CD4-positive, alpha-beta T cell treated with Interleukin-10 for 1 hour (primary cell): ENCODE measurements at regions not wholly inside any gene's neighbourhood (a gene's known extent, or its start where the extent isn't known, plus 50 kb on each side); places are given as distances from the start of the nearest gene placed in this dataset.

Experiments used
- DNase-seq: peaks from one replicate; pipeline ENCODE4 v3.0.0-alpha.2; 2020

GRCh38 chr12:107454109-107454830, 231.3 kb upstream of the PWP1 start:
- DNase-seq: no peak

- DNase-seq: no peak
Observed at GRCh38 chr12:107457362-107457935, 228.2 kb upstream of the PWP1 start.

- no peak for DNase-seq
Observed at GRCh38 chr12:107458163-107458562, 227.4 kb upstream of the PWP1 start.

- no peak for DNase-seq
Observed at GRCh38 chr12:107458990-107459389, 226.6 kb upstream of the PWP1 start.

DNA sequence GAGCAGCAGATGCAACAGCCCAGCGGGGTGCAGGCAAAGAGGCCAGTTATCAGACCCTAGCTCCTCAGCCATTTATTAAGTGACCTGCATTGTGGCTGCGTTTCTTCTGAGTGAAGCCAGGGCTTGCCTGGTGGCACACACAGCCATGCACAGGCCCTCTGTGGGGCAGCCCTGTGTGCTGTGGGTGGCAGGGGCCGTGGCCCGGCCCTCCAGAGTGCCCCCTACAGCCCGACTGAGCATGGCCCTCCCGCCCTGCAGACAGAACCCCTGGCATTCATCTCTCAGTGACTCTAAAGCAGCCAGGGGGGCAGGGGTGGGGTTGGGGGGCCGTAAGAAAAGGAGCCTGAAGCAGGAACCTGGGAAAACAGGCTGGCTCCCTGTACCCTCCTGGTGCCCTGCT, 226.0 kb upstream of the PWP1 start:
- DNase-seq: no peak

- no peak for DNase-seq
Observed at GRCh38 chr12:107461222-107461975, 224.2 kb upstream of the PWP1 start.

DNA sequence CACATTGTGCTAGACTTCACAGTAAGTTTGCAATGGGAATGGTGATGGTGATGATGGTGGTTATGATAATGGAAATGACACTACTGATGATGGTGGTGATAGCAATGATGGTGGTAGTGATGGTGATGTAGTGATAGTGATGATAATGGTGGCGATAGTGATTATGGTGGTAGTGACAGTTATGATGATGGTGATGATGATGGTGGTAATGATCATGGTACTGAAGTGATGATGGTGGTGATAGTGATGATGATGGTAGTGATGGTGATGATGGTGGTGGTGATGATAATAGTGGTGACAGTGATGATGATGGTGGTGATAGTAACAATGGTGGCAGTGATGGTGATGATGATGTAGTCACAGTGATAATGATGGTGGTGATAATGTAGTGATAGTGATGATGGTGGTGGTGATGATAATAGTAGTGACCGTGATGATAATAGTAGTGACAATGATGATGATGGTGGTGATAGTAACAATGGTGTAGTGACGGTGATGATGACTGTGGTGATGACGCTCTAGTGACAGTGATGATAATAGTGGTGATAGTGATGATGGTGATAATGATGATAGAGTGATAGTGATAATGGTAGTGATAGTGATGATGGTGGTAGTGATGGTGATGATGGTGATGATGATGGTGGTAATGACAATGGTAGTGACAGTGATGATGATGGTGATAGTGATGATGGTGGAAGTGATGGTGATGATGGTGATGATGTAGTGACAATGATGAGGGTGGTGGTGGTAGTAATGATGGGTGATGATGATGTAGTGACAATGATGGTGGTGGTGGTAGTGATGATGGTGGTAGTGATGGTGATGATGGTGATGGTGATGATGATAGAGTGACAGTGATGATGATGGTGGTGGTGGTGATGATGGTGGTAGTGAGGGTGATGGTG, 222.9 kb upstream of the PWP1 start:
- no peak for DNase-seq

GRCh38 chr12:107464644-107465043, 221.0 kb upstream of the PWP1 start:
- no peak for DNase-seq

GRCh38 chr12:107465625-107466024, 220.0 kb upstream of the PWP1 start:
- no peak for DNase-seq

DNA sequence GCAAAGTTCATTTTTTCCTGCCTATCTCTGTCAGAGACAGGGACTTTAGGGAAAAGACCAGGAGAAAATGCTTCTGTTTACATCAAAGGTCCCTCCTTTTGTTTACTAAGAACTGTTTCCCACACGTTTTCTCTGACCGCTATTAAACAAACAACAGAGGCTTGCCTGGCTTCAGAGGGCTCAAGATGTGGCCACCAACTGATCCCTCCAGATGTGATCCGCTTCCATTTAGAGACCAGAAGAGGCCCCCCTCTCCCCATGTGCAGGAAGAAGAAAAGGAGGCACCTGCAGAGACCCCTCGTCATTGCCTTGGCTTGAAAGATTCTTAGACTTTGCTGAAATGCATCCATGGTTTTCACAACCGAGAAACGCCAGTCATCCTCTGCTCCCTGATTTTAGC, 217.9 kb upstream of the PWP1 start:
- DNase-seq: no peak

DNA sequence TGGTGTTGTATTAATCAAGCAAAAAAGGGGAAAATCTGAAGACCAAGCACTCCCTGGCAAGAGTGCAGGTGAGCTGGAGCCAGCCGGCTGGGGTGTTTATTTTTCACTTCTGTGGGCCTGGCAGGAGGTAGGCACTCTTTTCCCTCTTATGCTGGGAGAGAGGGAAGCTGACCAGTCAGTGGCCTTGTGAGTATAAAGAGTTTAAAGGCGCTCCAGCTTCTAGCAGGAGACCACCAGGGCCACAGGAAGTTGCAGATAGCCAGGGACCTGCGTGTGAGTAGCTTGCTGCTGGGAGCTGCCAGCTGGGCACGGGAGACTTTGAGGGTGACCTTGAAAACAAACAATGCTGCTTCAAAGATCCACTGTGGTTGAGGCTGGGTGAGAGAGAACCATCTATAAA, 217.4 kb upstream of the PWP1 start:
- DNase-seq: no peak

GRCh38 chr12:107469011-107469410, 216.6 kb upstream of the PWP1 start:
- no peak for DNase-seq

GRCh38 chr12:107470645-107471044, 215.0 kb upstream of the PWP1 start:
- no peak for DNase-seq

DNA sequence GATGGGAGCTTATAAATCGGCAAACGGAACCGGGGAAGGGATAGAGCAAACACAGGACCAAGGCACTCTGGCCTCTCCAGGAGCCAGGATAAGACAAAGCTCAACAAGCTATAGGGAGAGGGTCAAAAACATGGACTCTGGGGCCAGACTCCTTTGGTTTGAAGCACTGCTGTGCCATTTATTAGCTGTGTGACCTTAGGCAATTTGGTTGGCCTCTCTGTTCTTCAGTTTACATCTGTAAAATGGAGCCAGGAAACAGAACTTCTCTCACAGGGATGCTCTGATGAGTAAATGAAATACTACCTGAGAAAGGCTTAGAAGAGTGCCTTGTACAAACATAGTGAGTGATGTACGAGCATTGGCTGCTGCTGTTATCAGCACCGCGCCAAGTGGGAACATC, 213.3 kb upstream of the PWP1 start:
- no peak for DNase-seq

- DNase-seq: no peak
Observed at GRCh38 chr12:107474099-107474498, 211.5 kb upstream of the PWP1 start.

DNA sequence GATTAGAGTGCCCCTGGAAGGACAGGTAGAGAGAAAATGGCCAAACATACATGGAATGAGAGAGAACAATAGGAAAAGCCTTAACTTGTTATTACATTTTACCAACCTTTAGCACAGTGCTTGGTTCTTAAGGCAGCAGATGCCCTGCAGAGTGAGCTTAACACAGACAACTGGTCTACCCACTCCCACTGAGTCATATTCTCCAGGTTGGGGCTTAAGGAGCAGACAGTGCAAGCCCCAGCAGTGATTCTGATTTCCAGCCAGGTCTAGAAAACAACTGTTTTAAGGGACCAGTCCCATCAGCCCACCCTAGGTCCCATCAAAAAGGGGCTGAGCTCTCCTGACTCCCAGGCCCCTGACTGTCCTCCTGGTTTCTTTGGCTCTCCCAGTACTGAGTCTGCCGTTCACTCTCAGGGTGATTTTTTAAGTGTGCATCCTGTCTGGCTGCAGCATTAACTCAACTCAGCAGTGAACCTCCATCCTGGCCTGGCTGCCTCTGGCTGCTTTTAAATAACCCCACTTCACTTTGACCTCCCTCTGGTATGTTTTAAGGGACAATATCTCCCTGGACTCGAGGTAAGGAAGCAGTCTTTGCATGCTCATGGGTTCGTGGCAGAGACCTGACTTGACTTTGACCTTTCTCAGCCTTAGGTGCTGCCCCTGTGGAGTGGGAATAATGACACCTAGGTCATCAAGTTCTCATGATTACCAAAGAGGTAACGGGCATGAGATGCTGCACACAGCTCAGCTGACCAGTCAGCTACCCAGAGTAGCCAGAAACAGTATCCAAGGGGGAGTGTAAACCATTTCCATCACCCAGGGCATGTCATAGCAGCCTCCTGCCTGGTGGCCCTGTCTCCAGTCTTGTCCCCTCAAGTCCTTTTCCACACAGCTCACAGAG, 210.7 kb upstream of the PWP1 start:
- no peak for DNase-seq

- no peak for DNase-seq
Observed at GRCh38 chr12:107475900-107476299, 209.7 kb upstream of the PWP1 start.

DNA sequence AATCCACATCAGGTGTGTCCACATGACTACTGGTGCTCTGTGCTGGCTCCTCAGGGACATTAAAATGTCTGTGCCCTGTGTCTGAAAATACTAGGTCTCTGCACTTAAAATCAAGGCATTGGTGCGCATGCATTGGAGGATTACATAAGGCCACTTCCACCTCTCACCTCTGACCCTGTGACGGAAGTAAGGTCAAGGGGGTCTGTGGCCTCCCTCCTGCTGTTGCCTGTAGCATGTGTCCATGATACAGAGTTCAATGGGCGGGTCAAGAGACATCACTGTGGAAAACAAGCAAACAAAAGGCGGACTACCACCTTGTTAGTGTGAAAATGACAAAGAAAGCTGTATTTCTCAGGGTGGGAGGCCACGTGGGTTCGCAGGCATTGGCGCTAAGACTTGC, 208.6 kb upstream of the PWP1 start:
- no peak for DNase-seq

DNA sequence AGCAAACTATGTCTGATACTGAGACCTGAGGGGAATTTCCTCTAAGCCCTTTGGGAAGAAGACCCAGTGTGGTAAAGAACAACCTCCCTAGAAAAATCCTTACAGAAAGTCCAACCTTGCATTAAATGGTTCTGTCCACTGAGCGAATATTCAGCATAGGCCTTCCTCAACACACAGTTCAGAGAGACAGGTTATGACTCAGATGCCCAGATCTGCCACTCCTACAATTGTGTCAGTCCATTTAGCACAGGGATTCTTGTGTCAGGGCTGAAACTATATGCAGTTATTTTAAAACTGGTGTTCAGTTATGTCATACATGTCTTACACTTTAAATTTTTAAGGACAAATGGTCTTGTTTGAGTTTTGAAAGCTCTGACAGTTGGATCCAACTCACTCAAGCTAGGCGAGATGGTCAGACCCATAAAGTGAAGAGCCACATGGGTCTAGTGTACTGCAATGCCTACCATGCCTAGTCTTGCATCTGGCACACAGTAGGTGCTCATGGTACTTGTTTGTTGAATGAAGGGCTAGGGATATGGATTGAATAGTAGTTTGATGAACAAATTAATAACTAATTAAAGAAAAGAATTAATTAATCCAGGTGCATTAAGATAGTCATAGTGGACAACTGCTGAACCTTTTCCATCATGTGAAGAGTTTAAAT, 207.5 kb upstream of the PWP1 start:
- no peak for DNase-seq

DNA sequence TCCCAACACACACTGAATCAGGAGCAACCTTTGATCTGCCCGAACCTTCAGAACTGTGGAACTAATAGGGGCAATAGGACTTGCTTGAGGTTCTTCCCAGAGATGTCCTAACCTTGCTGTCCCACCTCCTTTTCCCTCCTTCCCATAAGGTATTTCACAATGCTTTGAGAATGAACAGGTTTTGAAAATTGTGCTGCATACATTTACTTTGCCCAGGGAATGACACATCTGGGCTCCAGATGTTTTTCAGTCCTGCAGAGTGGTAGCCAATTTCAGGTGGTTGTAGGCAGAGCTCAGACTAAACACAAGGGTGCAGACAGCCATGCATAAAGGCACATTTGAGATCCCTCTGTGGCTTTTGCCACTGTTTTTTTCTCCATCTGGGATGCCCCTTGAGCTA, 206.7 kb upstream of the PWP1 start:
- no peak for DNase-seq

DNA sequence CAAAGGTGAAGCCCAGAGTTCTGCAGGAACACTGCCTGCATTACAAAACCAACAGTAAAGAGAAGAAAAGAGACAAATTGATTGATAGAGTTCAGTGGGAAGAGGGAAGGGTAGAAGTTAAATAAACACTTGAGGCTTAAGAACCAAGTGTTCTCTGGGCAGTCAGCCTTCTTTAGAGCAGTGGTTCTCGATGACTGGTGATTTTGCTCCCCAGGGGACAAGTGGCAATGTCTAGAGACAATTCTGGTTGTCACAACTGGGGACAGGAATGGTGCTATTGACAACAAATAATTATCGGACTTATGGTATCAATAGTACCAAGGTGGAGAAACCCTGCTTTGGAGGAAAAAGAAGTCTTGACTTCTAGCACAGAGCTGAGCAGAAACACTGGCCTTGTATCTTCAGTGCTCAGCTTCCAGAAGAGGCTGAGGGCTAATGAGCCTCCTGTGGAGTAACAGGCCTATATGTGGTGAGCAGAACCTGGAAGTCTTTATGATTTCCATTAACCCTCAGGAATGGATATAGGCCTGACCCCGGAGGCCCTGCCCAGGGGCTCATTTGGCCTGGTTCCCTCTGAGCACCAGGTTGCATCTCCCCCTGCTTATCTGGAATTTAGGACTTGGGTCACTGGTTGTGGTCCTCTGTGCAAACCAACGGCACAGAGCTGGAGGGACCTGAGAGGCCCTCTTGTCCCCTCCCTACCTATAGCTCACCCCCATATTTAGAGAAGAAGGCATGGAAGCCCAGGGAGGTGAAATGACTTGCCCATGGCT, 204.6 kb upstream of the PWP1 start:
- DNase-seq: no peak
